GM12891 (cell line): ENCODE measurements at regions not wholly inside any gene's neighbourhood (a gene's known extent, or its start where the extent isn't known, plus 50 kb on each side); places are given as distances from the start of the nearest gene placed in this dataset.

Experiments used
- DNase-seq: peaks from one replicate; pipeline ENCODE4 v3.0.0; 2011; ENCODE audit warnings: low spot score; ENCODE audit not compliant: insufficient read length
- FAIRE-seq: peaks from 2 replicates; lab custom pipeline; 2011; peaks lifted over from hg19 to GRCh38; lab: Jason Lieb, UNC
- PAX5 ChIP-seq: IDR thresholded peaks from 2 replicates; pipeline ENCODE4 v1.6.1; 2011; ENCODE audit warnings: low read length, moderate library complexity, mild to moderate bottlenecking; ENCODE audit not compliant: insufficient read depth, severe bottlenecking
- POLR2A ChIP-seq: IDR thresholded peaks from 2 replicates; pipeline ENCODE4 v1.6.1; 2011; ENCODE audit warnings: low read depth, low read length, control low read depth
- POLR2AphosphoS5 ChIP-seq: IDR thresholded peaks from 2 replicates; pipeline ENCODE4 v1.6.1; 2011; ENCODE audit warnings: low read depth, low read length, control low read depth
- POU2F2 ChIP-seq: IDR thresholded peaks from 2 replicates; pipeline ENCODE4 v1.6.1; 2011; ENCODE audit warnings: low read depth, mild to moderate bottlenecking, control low read depth, low read length, moderate library complexity
- SPI1 ChIP-seq: IDR thresholded peaks from 2 replicates; pipeline ENCODE4 v1.6.1; 2011; ENCODE audit warnings: low read depth, low read length, control low read depth
- TAF1 ChIP-seq: IDR thresholded peaks from 2 replicates; pipeline ENCODE4 v1.6.1; 2011; ENCODE audit warnings: low read depth, low read length, control low read depth

DNA sequence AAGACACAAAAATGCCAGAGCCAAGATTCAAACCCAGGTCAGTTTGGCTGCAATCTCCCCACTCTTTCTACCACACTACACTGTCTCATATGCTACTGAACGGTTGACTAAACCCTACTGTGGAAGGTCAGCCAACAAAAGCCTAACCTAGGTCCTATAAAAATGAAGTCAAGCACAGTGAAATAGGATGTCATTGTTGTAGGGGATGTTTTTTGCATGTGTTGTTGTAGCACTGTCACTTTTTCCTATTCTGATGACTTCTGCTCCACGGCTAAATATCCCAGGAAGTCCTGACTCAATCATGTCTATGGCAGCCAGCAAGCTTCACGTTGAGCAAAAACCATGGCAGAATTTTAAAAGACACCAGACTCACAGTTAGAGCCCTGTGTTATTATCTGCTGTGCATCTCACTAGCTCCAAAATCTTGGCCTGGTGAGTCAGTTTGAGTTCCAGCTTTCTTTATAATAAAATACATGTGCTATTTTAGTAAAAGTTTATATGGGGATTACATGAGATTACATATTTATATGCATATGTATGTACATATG is 322.1 kb upstream of the NT5E start:
- TF ChIP-seq POLR2AphosphoS5 (no peak), POLR2A (no peak), TAF1 (no peak), SPI1 (no peak), PAX5 (no peak), POU2F2 (no peak)
- FAIRE-seq: no peak
- no peak for DNase-seq

DNA sequence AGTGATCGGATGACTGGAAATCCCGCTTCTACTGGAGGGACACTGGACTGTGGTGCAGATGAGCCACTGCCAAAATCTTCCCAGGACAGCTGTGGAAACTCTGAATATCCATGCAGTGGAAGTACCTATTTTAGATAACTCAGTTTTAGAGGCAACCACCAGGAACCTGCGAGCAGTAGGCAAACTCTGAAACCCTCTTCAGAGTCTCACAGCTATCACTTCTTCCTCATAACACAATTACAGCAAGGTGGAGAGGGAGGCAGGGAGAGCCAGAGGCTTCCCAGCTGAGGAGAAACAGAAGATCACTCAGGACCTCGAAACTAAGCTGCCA is 322.8 kb upstream of the NT5E start:
- no peak for TF ChIP-seq TAF1
- TF ChIP-seq POU2F2: no peak
- TF ChIP-seq PAX5: no peak
- no peak for TF ChIP-seq POLR2A
- no peak for TF ChIP-seq POLR2AphosphoS5
- TF ChIP-seq SPI1: no peak
- no peak for FAIRE-seq
- no peak for DNase-seq

GRCh38 chr6:85126485-85127167 is 323.3 kb upstream of the NT5E start:
- DNase-seq (peak; percentile 10), FAIRE-seq (no peak)
- TF ChIP-seq PAX5 (no peak), POLR2AphosphoS5 (no peak), POU2F2 (no peak), POLR2A (no peak), TAF1 (no peak), SPI1 (no peak)

DNA sequence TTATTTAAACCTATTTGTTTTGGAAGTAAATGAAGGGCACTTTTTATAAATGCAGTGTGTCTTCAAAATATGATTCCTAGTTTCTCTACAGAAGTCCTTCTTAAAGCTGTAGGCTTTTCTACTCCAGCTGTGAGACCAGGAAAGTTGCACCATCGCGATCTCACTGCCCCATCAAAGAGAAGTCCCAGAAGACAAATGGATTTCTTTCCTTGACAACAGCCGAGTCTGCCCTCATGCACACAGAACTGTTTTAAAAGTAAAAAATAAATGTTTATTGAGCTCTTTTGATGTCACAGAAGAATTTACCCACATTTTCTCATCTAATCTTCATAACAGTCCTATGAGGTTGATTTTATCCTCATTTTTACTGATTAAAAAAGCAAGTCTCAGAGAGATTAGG is 324.4 kb upstream of the NT5E start:
- TF ChIP-seq POLR2AphosphoS5 (no peak), SPI1 (no peak), PAX5 (no peak), POU2F2 (no peak), TAF1 (no peak), POLR2A (no peak)
- FAIRE-seq (no peak), DNase-seq (no peak)

DNA sequence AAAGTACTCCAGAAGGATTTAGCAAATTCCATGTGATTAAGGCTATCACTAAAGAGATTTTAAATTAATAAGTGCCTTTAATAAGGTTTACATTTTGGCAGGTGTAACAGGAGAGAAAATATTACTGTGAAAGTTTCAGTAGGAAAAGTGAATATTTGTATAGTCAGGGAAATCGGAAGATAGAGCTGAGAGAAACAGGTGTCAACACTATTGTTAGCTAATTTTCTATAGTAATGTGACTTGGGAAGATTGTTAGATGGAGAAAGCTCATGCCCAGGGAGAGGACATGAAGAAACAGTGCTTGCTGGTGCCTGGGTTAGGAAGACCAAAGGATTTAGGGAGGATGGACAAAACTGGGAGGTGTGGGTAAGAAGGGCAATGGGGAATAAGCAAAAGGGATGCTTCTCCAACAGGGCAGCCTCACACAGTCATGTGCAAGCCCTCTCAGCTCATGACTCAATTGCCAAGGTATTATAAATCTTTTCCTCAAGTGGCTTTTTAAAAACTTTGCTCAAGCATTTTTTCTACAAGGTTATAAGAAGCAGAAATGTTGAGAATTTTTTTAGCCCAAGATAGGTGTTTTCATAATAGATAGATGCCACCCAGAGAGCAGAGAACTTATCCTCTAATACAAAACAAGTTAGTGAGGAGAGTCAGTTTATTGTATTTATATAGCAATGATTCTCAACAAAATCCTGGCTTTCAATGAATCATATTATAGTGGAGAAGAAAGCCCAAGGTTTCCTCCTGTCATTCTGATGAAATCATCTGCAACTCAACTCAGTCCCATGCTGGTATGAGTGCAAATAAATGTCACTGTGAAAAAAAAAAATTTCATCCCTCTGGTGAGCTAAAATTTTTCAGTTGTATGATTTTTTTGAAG is 325.2 kb upstream of the NT5E start:
- TF ChIP-seq POLR2AphosphoS5 (no peak), POU2F2 (no peak), TAF1 (no peak), PAX5 (no peak), SPI1 (no peak), POLR2A (no peak)
- DNase-seq (no peak), FAIRE-seq (no peak)

DNA sequence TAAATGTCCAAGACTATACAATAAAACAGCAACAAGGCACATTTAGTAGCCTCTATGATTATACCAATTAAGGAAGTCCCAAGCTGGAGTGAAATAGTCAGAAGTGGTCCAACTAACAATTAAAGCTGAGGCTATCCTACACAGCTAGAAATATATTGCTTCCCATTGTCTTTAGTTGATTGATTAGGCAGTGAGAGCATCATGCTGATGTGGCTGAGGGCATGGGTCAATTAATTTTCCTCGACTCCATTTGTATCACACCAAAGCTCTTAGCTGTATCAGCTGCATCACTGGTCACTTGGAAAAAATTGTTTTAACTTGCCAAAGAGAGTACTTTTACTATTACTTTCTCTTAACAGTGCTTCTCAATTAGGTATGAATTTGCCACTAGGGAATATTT is 328.7 kb upstream of the NT5E start:
- DNase-seq: no peak
- TF ChIP-seq SPI1: no peak
- no peak for TF ChIP-seq POU2F2
- TF ChIP-seq TAF1: no peak
- no peak for TF ChIP-seq POLR2A
- TF ChIP-seq PAX5: no peak
- TF ChIP-seq POLR2AphosphoS5: no peak
- no peak for FAIRE-seq

DNA sequence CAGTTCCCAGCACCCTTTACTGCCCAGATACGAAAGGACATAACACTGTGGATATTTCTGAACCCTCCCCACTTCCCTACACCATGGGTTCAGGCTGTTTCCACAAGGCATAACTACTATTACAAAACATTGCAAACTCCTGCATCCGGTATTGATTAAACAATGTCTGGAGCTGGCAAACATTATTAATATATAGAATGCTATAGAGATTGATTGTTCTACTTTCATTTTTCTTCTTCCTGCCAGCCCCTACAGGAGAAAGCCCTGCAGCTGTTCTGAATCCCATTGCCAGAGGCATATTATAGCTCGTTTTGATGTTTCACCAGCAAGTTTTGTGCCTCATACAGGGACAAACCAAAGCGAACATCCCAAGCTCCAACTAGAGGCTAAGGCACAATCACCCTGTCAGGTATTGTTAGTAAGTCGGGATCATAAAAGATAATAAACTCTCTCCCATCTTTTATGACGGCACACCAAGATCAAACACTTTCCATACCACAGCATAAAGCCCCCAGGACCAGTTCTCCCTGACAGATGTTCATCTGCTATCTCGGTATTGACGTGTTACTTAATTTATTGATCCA is 331.1 kb upstream of the NT5E start:
- DNase-seq (no peak), FAIRE-seq (no peak)
- no peak for TF ChIP-seq POU2F2
- TF ChIP-seq PAX5: no peak
- no peak for TF ChIP-seq SPI1
- no peak for TF ChIP-seq TAF1
- TF ChIP-seq POLR2AphosphoS5: no peak
- no peak for TF ChIP-seq POLR2A

GRCh38 chr6:85118233-85118632 is 331.6 kb upstream of the NT5E start:
- DNase-seq: no peak
- no peak for TF ChIP-seq TAF1
- no peak for TF ChIP-seq POLR2AphosphoS5
- TF ChIP-seq POU2F2: no peak
- no peak for TF ChIP-seq POLR2A
- no peak for TF ChIP-seq SPI1
- no peak for TF ChIP-seq PAX5
- no peak for FAIRE-seq

DNA sequence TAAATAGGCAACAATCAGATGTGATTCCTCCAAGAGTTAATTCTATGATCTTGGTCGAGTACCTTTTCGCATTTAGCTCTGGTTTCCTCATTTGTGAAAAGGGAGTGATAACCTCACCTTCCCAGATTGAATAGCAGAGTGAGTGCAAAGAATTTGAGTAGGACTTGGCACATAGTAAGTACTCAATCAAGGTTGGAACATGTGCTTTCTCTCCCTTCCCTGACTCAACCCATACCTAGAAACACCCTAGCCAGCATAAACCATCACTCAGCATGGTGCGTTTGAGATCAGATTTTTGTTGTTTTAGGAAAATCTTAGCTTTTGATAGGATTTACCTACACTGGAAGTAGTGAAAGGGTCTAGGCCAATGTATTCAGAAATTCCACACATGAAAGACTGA is 333.4 kb upstream of the NT5E start:
- FAIRE-seq (no peak), DNase-seq (no peak)
- TF ChIP-seq TAF1 (no peak), POU2F2 (no peak), PAX5 (no peak), POLR2A (no peak), POLR2AphosphoS5 (no peak), SPI1 (no peak)
